ENCODE measurements at regions not wholly inside any gene's neighbourhood (a gene's known extent, or its start where the extent isn't known, plus 50 kb on each side); places are given as distances from the start of the nearest gene placed in this dataset.

DNA sequence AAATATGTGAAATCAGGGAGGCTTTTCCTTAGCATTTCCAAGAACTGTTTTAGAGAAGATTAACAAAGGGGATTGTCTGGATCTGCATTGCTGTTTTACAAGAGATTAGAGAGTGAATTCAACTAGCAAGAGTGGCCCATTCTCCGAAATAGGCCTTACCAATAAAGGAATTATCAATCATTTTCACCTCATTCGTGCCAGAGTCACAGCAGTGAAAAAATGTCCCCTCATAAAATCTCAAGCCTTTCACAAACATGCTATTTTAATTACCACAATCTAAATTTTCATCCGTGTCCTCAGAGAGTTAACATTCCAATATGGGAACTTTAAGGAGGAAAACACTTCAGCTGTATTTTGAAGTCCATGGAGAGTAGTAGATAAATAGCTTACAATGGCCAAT is 979.6 kb downstream of the RPA4 start:
- H4K20me1 ChIP-seq (ENCODE audit: insufficient read depth, low read length), result no peaks in the 10 kb centered on the region

DNA sequence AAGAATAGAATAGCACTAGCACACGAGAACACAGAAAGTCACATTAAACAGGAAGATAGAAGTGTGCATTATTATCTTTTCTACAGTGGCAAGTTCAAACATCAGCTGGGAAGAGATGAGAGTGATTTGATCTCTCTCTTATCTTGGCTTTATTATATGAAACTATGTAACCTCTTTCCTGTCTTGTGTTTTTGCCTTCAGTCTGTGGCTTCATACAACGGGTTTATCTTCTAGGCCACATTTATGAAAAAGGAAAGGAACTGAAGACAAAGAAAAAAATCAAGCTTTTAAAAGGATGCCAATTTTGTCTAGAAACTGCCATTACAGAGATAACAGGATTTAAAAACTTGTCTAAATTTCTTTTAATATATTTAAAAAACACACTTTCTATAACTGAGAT is 983.6 kb downstream of the RPA4 start:
- Histone ChIP-seq H2AFZ (ENCODE audit: low read length) (no peak overlapping the region), H3K79me2 (ENCODE audit: insufficient read depth, low read length) (no peaks in the 10 kb centered on the region), H3K27ac (ENCODE audit: low read depth, low read length) (no peak overlapping the region), H3K27me3 (ENCODE audit: insufficient read depth, low read length) (no peaks in the 10 kb centered on the region), H4K20me1 (ENCODE audit: insufficient read depth, low read length) (no peaks in the 10 kb centered on the region), H3K4me3 (ENCODE audit: insufficient read depth, low read length) (no peak overlapping the region), H3K9me3 (ENCODE audit: low read depth, low read length) (no peaks in the 10 kb centered on the region), H3K36me3 (ENCODE audit: insufficient read depth, low read length) (no peaks in the 10 kb centered on the region), H3K4me2 (ENCODE audit: insufficient read depth, low read length) (no peak overlapping the region), H3K4me1 (ENCODE audit: insufficient read depth, low read length) (no peaks in the 10 kb centered on the region)
- no peak for DNase-seq (ENCODE audit: insufficient read length, low spot score, missing footprints)
- TF ChIP-seq, protein P1, sequence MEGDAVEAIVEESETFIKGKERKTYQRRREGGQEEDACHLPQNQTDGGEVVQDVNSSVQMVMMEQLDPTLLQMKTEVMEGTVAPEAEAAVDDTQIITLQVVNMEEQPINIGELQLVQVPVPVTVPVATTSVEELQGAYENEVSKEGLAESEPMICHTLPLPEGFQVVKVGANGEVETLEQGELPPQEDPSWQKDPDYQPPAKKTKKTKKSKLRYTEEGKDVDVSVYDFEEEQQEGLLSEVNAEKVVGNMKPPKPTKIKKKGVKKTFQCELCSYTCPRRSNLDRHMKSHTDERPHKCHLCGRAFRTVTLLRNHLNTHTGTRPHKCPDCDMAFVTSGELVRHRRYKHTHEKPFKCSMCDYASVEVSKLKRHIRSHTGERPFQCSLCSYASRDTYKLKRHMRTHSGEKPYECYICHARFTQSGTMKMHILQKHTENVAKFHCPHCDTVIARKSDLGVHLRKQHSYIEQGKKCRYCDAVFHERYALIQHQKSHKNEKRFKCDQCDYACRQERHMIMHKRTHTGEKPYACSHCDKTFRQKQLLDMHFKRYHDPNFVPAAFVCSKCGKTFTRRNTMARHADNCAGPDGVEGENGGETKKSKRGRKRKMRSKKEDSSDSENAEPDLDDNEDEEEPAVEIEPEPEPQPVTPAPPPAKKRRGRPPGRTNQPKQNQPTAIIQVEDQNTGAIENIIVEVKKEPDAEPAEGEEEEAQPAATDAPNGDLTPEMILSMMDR (IDR thresholded peaks at IDR 0.05; ENCODE audit: extremely low read depth, low read depth, low read length), result no peak

More for the DNA sequence above, 979.6 kb downstream of the RPA4 start:
- H3K4me1 ChIP-seq (ENCODE audit: insufficient read depth, low read length), result no peaks in the 10 kb centered on the region
- H3K36me3 ChIP-seq (ENCODE audit: insufficient read depth, low read length), result no peaks in the 10 kb centered on the region
- H3K4me2 ChIP-seq (ENCODE audit: insufficient read depth, low read length), result no peak overlapping the region
- H3K79me2 ChIP-seq (ENCODE audit: insufficient read depth, low read length), result no peaks in the 10 kb centered on the region
- no peaks in the 10 kb centered on the region for H3K9me3 ChIP-seq (ENCODE audit: low read depth, low read length)
- no peak overlapping the region for H2AFZ ChIP-seq (ENCODE audit: low read length)
- H3K27me3 ChIP-seq (ENCODE audit: insufficient read depth, low read length), result no peaks in the 10 kb centered on the region
- no peak for DNase-seq (ENCODE audit: insufficient read length, low spot score, missing footprints)
- H3K27ac ChIP-seq (ENCODE audit: low read depth, low read length), result no peak overlapping the region
- TF ChIP-seq, protein P1 (IDR thresholded peaks at IDR 0.05; ENCODE audit: extremely low read depth, low read depth, low read length), result no peak
- no peak overlapping the region for H3K4me3 ChIP-seq (ENCODE audit: insufficient read depth, low read length)

DNA sequence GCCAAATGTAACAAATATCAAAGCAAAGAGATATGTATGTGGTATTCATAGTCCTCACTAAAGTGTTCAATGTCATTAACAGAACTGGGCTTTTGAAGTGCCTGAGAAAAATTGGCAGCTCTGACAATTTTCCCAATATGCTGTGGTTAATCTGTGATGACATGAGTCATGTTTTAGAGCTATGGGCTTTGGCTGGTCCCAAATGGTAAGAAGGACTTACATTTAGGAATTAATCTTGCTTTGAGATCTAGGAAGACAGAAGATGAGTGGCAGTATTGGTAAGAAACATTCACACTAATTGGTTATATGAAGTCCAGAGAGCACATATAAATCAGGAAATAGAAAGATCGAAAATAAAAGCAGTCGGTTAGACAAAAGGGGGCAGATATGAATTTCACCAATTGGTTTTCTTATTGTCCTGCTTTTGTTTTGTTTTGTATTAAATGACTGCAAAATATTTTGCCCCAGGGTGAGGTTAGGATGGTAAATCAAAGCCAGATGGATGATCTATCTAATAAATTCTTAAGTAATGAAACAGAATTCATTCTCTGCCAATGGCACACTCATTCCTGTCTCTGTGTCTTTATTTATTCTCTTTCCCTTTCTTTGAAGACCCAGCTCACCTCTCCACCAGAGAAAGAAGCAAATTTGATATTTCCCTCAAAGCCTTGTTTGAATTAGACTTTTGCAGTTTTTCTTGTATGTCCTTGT is 993.1 kb downstream of the RPA4 start:
- no peak overlapping the region for H3K4me2 ChIP-seq (ENCODE audit: insufficient read depth, low read length)
- DNase-seq (ENCODE audit: insufficient read length, low spot score, missing footprints), result peak; percentile 5
- H3K79me2 ChIP-seq (ENCODE audit: insufficient read depth, low read length), result no peaks in the 10 kb centered on the region

DNA sequence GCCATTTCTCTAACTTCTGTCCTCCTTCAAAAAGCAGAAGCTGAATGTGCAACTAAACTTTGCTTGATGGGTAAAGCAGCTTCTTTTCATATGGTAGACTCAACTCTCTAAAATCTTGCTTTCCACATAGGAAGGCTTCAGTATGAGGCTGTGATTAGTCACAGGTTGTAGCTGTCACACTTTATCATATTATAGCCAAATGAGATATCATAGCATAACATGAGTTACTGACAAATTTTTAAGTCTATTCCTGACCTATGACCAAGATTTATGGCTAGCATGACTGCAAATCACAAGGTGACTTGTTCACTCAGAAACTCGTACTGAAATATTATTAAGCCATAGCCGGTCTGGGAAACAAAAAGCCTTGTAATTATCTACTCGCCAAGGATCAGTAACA is 998.6 kb downstream of the RPA4 start:
- DNase-seq (ENCODE audit: insufficient read length, low spot score, missing footprints), result no peak
- no peaks in the 10 kb centered on the region for H3K27me3 ChIP-seq (ENCODE audit: insufficient read depth, low read length)
- no peak overlapping the region for H3K27ac ChIP-seq (ENCODE audit: low read depth, low read length)
- H4K20me1 ChIP-seq (ENCODE audit: insufficient read depth, low read length), result no peaks in the 10 kb centered on the region
- TF ChIP-seq, protein P1 (IDR thresholded peaks at IDR 0.05; ENCODE audit: extremely low read depth, low read depth, low read length), result no peak
- H3K4me2 ChIP-seq (ENCODE audit: insufficient read depth, low read length), result no peak overlapping the region
- H3K4me3 ChIP-seq (ENCODE audit: insufficient read depth, low read length), result no peak overlapping the region
- no peak overlapping the region for H2AFZ ChIP-seq (ENCODE audit: low read length)
- H3K4me1 ChIP-seq (ENCODE audit: insufficient read depth, low read length), result no peaks in the 10 kb centered on the region
- H3K9me3 ChIP-seq (ENCODE audit: low read depth, low read length), result no peaks in the 10 kb centered on the region
- no peaks in the 10 kb centered on the region for H3K36me3 ChIP-seq (ENCODE audit: insufficient read depth, low read length)
- no peaks in the 10 kb centered on the region for H3K79me2 ChIP-seq (ENCODE audit: insufficient read depth, low read length)

More for the DNA sequence above, 993.1 kb downstream of the RPA4 start:
- no peak overlapping the region for H3K4me3 ChIP-seq (ENCODE audit: insufficient read depth, low read length)
- no peaks in the 10 kb centered on the region for H3K9me3 ChIP-seq (ENCODE audit: low read depth, low read length)
- H2AFZ ChIP-seq (ENCODE audit: low read length), result no peak overlapping the region
- no peak overlapping the region for H3K27ac ChIP-seq (ENCODE audit: low read depth, low read length)
- TF ChIP-seq, protein P1 (IDR thresholded peaks at IDR 0.05; ENCODE audit: extremely low read depth, low read depth, low read length), result no peak
- H3K4me1 ChIP-seq (ENCODE audit: insufficient read depth, low read length), result no peaks in the 10 kb centered on the region
- H4K20me1 ChIP-seq (ENCODE audit: insufficient read depth, low read length), result no peaks in the 10 kb centered on the region
- H3K36me3 ChIP-seq (ENCODE audit: insufficient read depth, low read length), result no peaks in the 10 kb centered on the region
- H3K27me3 ChIP-seq (ENCODE audit: insufficient read depth, low read length), result no peaks in the 10 kb centered on the region

All from osteoblast (primary cell).